ENCODE measurements at regions not wholly inside any gene's neighbourhood (a gene's known extent, or its start where the extent isn't known, plus 50 kb on each side); places are given as distances from the start of the nearest gene placed in this dataset.

GRCh38 chr5:74257060-74257527 is 383.4 kb downstream of the ENC1 start:
- intact Hi-C loops (cut with DNase I; ENCODE audit: low total_unique reads) = no loop called here
- no peak for TF ChIP-seq POLR2A (IDR thresholded peaks at IDR 0.05)
- TF ChIP-seq CTCF (IDR thresholded peaks at IDR 0.05) = no peak
- Histone ChIP-seq H3K27ac (peak overlapping the region; percentile 53 to 76), H3K36me3 (no peaks in the 10 kb centered on the region), H3K9me3 (no peaks in the 10 kb centered on the region), H3K4me1 (peaks cover 5 to 12% of the 10 kb centered on the region in 2 donors), H3K27me3 (no peaks in the 10 kb centered on the region), H3K4me3 (no peak overlapping the region)
- DNase-seq = no peak

GRCh38 chr5:74255692-74256392 is 384.7 kb downstream of the ENC1 start:
- TF ChIP-seq CTCF (IDR thresholded peaks at IDR 0.05) (no peak), POLR2A (IDR thresholded peaks at IDR 0.05) (no peak)
- no peak overlapping the region for H3K4me3 ChIP-seq
- H3K27me3 ChIP-seq = no peaks in the 10 kb centered on the region
- no peak for DNase-seq
- intact Hi-C loops (cut with DNase I; ENCODE audit: low total_unique reads) = no loop called here
- no peak overlapping the region for H3K27ac ChIP-seq
- H3K9me3 ChIP-seq = no peaks in the 10 kb centered on the region
- H3K4me1 ChIP-seq = peaks cover 10 to 16% of the 10 kb centered on the region in 2 donors
- H3K36me3 ChIP-seq = no peaks in the 10 kb centered on the region

- Histone ChIP-seq H3K9me3 (no peaks in the 10 kb centered on the region), H3K4me3 (no peak overlapping the region), H3K36me3 (no peaks in the 10 kb centered on the region), H3K27ac (no peak overlapping the region), H3K27me3 (no peaks in the 10 kb centered on the region), H3K4me1 (peaks cover 10 to 16% of the 10 kb centered on the region in 2 donors)
- intact Hi-C loops (cut with DNase I; ENCODE audit: low total_unique reads) = no loop called here
- DNase-seq = no peak
- TF ChIP-seq POLR2A (IDR thresholded peaks at IDR 0.05) = no peak
- no peak for TF ChIP-seq CTCF (IDR thresholded peaks at IDR 0.05)
Observed at GRCh38 chr5:74254257-74254656, 386.3 kb downstream of the ENC1 start.

- DNase-seq = peak in 1 of 2 donors; percentile 57
- Histone ChIP-seq H3K9me3 (no peaks in the 10 kb centered on the region), H3K27me3 (no peaks in the 10 kb centered on the region), H3K4me1 (peaks cover 7% of the 10 kb centered on the region in 2 donors), H3K27ac (peak overlapping the region; percentile 56 to 75), H3K36me3 (no peaks in the 10 kb centered on the region), H3K4me3 (no peak overlapping the region)
- TF ChIP-seq POLR2A (IDR thresholded peaks at IDR 0.05) (no peak), CTCF (IDR thresholded peaks at IDR 0.05) (no peak)
- intact Hi-C loops (cut with DNase I; ENCODE audit: low total_unique reads) = no loop called here
Observed at GRCh38 chr5:74252044-74252443, 388.5 kb downstream of the ENC1 start.

GRCh38 chr5:74251141-74252035 is 389.1 kb downstream of the ENC1 start:
- no peak for TF ChIP-seq POLR2A (IDR thresholded peaks at IDR 0.05)
- TF ChIP-seq CTCF (IDR thresholded peaks at IDR 0.05) = peak in 1 of 4 experiments; percentile 9
- DNase-seq = peak; percentile 81 to 90
- H3K36me3 ChIP-seq = no peaks in the 10 kb centered on the region
- peak overlapping the region; percentile 56 to 77 for H3K27ac ChIP-seq
- no peaks in the 10 kb centered on the region for H3K9me3 ChIP-seq
- no peak overlapping the region for H3K4me3 ChIP-seq
- peaks cover 5 to 7% of the 10 kb centered on the region in 2 donors for H3K4me1 ChIP-seq
- intact Hi-C loops (cut with DNase I; ENCODE audit: low total_unique reads) = no loop called here
- no peaks in the 10 kb centered on the region for H3K27me3 ChIP-seq

All from uterus (tissue), 3 donors.